ENCODE measurements at regions not wholly inside any gene's neighbourhood (a gene's known extent, or its start where the extent isn't known, plus 50 kb on each side); places are given as distances from the start of the nearest gene placed in this dataset.

DNA sequence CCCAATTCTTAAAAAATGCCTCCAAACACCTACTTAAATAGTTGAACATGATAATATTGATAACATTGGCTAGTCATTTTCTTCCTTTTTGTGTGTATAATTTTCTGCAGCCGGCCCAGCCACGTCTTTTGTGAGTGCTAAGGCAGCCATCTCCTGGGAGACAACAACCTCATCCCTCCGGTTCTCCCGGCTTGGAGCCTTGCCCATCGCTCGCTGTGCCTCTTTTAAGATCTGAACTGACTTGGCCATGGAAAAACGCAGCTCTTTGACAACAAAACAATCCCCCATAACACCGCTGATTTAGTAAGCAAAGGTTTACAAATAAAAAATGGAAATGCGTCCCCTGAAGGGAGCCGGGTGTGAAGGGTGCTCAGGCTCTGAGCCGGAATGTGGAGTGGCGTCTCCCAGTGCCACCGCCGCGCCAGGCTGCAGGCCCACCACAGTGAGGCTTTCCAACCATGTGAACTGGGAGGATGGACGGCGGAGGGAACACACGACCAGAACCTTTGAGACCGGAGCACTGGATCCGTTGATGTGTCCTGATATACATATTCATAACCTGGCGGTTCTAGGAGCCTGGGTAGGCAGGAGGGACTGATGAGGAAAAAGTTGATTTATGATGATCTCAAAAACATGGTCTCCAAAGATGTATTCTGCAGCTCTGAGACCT is 87.4 kb downstream of the SMIM21 start:
- ChIA-PET POLR2A (no interaction called here), CTCF (interaction anchor here (1.4 kb wide), 1 partner anchor 8 kb away, joined by 4 read pairs; no protein-coding TSS in a partner anchor)
- TF ChIP-seq, protein P1, sequence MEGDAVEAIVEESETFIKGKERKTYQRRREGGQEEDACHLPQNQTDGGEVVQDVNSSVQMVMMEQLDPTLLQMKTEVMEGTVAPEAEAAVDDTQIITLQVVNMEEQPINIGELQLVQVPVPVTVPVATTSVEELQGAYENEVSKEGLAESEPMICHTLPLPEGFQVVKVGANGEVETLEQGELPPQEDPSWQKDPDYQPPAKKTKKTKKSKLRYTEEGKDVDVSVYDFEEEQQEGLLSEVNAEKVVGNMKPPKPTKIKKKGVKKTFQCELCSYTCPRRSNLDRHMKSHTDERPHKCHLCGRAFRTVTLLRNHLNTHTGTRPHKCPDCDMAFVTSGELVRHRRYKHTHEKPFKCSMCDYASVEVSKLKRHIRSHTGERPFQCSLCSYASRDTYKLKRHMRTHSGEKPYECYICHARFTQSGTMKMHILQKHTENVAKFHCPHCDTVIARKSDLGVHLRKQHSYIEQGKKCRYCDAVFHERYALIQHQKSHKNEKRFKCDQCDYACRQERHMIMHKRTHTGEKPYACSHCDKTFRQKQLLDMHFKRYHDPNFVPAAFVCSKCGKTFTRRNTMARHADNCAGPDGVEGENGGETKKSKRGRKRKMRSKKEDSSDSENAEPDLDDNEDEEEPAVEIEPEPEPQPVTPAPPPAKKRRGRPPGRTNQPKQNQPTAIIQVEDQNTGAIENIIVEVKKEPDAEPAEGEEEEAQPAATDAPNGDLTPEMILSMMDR (IDR thresholded peaks at IDR 0.05; ENCODE audit: control extremely low read depth, extremely low read depth, low read depth, missing control alignments): no peak
- DNase-seq (ENCODE audit: extremely low spot score): no peak
